HL-60 (cell line): ENCODE measurements at regions not wholly inside any gene's neighbourhood (a gene's known extent, or its start where the extent isn't known, plus 50 kb on each side); places are given as distances from the start of the nearest gene placed in this dataset.

Experiments used
- DNase-seq, 2 experiments: peaks; one replicate each; pipeline ENCODE4 v3.0.0-alpha.2; 2010 to 2020; ENCODE audit warnings: low read depth in 1 of 2, low spot score in 1 of 2
- H3K27ac ChIP-seq: fragments of 250-450 bp; sonication (Bioruptor Pico); replicated peaks from 2 replicates; pipeline ENCODE4 v1.5.1; 2020; ENCODE audit warnings: mild to moderate bottlenecking, moderate library complexity
- H3K27me3 ChIP-seq: fragments of 250-450 bp; sonication (Bioruptor Pico); 2 replicates; pipeline ENCODE4 v1.5.1; 2021; ENCODE audit warnings: mild to moderate bottlenecking, moderate library complexity; ENCODE audit not compliant: insufficient read depth, poor library complexity, severe bottlenecking
- H3K4me3 ChIP-seq: replicated peaks from 2 replicates; pipeline ENCODE4 v1.5.1; 2011; ENCODE audit warnings: mild to moderate bottlenecking, control low read depth, low read length; ENCODE audit not compliant: insufficient read depth
- CTCF ChIP-seq: IDR thresholded peaks from one replicate; pipeline ENCODE4 v1.5.1; 2011; ENCODE audit warnings: low read length, control low read depth, inconsistent platforms; ENCODE audit not compliant: insufficient read depth
- GABPA ChIP-seq: IDR thresholded peaks from 2 replicates; pipeline ENCODE4 v1.6.1; 2012; ENCODE audit warnings: low read depth
- POLR2AphosphoS5 ChIP-seq: IDR thresholded peaks from 2 replicates; pipeline ENCODE4 v1.6.1; 2012; ENCODE audit warnings: low read depth
- REST ChIP-seq: IDR thresholded peaks from 2 replicates; pipeline ENCODE4 v1.6.1; 2012; ENCODE audit warnings: low read depth; ENCODE audit not compliant: insufficient replicate concordance
- SPI1 ChIP-seq: IDR thresholded peaks from 2 replicates; pipeline ENCODE4 v1.6.1; 2012; ENCODE audit warnings: low read depth, mild to moderate bottlenecking, borderline replicate concordance

- H3K27ac ChIP-seq: no peak overlapping the region
- no peak for TF ChIP-seq POLR2AphosphoS5
- no peak for TF ChIP-seq GABPA
- DNase-seq: no peak
- H3K27me3 ChIP-seq: no peaks in the 10 kb centered on the region
- H3K4me3 ChIP-seq: no peak overlapping the region
Measured at GRCh38 chr18:70848329-70848728, 559.5 kb downstream of the SOCS6 start.

GRCh38 chr18:70840649-70841048 lies 551.8 kb downstream of the SOCS6 start:
- TF ChIP-seq GABPA (no peak), CTCF (no peak), SPI1 (no peak), REST (no peak)
- no peak for DNase-seq
- no peak overlapping the region for H3K27ac ChIP-seq
- no peak overlapping the region for H3K4me3 ChIP-seq
- no peaks in the 10 kb centered on the region for H3K27me3 ChIP-seq

GRCh38 chr18:70827632-70828031 lies 538.8 kb downstream of the SOCS6 start:
- H3K27ac ChIP-seq: no peak overlapping the region
- TF ChIP-seq SPI1 (no peak), REST (no peak), CTCF (no peak), POLR2AphosphoS5 (no peak), GABPA (no peak)
- H3K27me3 ChIP-seq: no peaks in the 10 kb centered on the region
- no peak overlapping the region for H3K4me3 ChIP-seq
- no peak for DNase-seq

GRCh38 chr18:70826571-70826970 lies 537.7 kb downstream of the SOCS6 start:
- no peak for DNase-seq
- H3K4me3 ChIP-seq: no peak overlapping the region
- H3K27ac ChIP-seq: no peak overlapping the region
- H3K27me3 ChIP-seq: no peaks in the 10 kb centered on the region
- no peak for TF ChIP-seq POLR2AphosphoS5

GRCh38 chr18:70822691-70823090 lies 533.8 kb downstream of the SOCS6 start:
- H3K27me3 ChIP-seq: no peaks in the 10 kb centered on the region
- no peak for TF ChIP-seq GABPA
- TF ChIP-seq SPI1: no peak
- no peak for TF ChIP-seq REST
- no peak for DNase-seq
- H3K4me3 ChIP-seq: no peak overlapping the region
- H3K27ac ChIP-seq: no peak overlapping the region
